ENCODE measurements at regions not wholly inside any gene's neighbourhood (a gene's known extent, or its start where the extent isn't known, plus 50 kb on each side); places are given as distances from the start of the nearest gene placed in this dataset.

DNA sequence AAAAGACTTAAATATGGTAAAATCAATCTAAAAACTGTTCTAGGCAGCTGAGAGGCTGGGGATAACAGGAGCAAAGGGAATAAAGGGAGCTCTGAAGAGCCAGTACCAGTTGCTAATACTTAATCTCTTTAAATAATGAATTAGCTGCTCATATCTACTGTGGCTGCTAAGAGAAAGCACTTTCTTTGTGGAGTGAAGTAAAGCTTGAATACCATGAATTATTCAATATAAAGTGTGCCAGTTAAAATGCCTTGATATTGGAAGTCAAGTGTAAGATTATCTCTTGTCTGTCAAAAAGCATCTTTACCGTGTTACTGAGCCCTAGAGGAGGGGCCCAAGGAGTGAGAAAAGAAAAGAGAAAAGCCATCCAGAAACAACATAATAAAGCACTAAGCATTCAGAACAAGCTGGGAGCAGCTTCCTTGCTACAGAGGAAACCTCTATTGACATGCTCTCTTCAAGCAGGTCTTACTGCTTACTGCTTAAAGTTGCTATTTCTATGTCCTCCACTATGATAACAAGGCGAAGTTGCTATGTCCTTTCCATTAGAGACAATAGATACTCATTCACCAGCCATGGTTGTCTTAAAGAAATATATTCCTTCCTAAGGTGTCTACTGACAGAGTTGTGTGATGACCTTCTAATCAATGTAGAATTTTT lies 297.4 kb downstream of the CETN3 start:
- Histone ChIP-seq H2BK20ac (ENCODE audit: low read depth, low read length) (no peak overlapping the region), H3K27me3 (ENCODE audit: control insufficient read depth, insufficient read depth, low read length) (no peaks in the 10 kb centered on the region), H3K79me1 (ENCODE audit: low read depth in 1 of 2, low read length in 2 of 2) (no peaks in the 10 kb centered on the region), H2BK5ac (ENCODE audit: low read depth, low read length, poor library complexity, severe bottlenecking) (no peak overlapping the region), H4K5ac (ENCODE audit: low read depth, low read length) (no peak overlapping the region), H3K23ac (ENCODE audit: low read depth, low read length) (no peak overlapping the region), H3K18ac (ENCODE audit: low read depth, low read length) (no peak overlapping the region), H3K4me2 (ENCODE audit: low read depth, low read length) (no peak overlapping the region), H3K56ac (ENCODE audit: extremely low read depth, insufficient read depth, low read length) (no peak overlapping the region), H2BK120ac (ENCODE audit: low read depth, low read length) (no peak overlapping the region), H3K4me1 (ENCODE audit: control insufficient read depth, insufficient read depth, low read length) (no peaks in the 10 kb centered on the region), H2AFZ (replicated peaks; ENCODE audit: low read length, poor library complexity) (no peak overlapping the region), H3K36me3 (ENCODE audit: control insufficient read depth, insufficient read depth, low read length) (no peaks in the 10 kb centered on the region), H2BK15ac (ENCODE audit: low read depth, low read length) (no peak overlapping the region), H3K14ac (replicated peaks; ENCODE audit: low read depth, low read length) (no peak overlapping the region), H4K20me1 (ENCODE audit: insufficient read depth, low read length) (no peaks in the 10 kb centered on the region), H4K91ac (ENCODE audit: insufficient read depth, low read depth, low read length) (no peak overlapping the region), H3K4me3 (ENCODE audit: insufficient read depth, low read depth, low read length) (no peak overlapping the region), H3K27ac (ENCODE audit: insufficient read depth, low read length) (no peak overlapping the region), H3K4ac (ENCODE audit: low read depth, low read length) (no peak overlapping the region), H3K9ac (ENCODE audit: low read depth, low read length) (no peak overlapping the region), H3K9me1 (ENCODE audit: insufficient read depth, low read length) (no peaks in the 10 kb centered on the region), H3K9me3 (ENCODE audit: control insufficient read depth, insufficient read depth, low read length) (peaks cover 2% of the 10 kb centered on the region; the same call in 1 of the 2 replicates), H2AK5ac (ENCODE audit: low read depth, low read length) (no peak overlapping the region), H4K8ac (ENCODE audit: low read depth in 2 of 2, low read length in 2 of 2) (no peak overlapping the region), H2AK9ac (replicated peaks; ENCODE audit: low read depth, low read length, poor library complexity) (no peak overlapping the region)
- ATAC-seq (ENCODE audit: low read depth) (no peak), DNase-seq (no peak)
- TF ChIP-seq, protein P1, sequence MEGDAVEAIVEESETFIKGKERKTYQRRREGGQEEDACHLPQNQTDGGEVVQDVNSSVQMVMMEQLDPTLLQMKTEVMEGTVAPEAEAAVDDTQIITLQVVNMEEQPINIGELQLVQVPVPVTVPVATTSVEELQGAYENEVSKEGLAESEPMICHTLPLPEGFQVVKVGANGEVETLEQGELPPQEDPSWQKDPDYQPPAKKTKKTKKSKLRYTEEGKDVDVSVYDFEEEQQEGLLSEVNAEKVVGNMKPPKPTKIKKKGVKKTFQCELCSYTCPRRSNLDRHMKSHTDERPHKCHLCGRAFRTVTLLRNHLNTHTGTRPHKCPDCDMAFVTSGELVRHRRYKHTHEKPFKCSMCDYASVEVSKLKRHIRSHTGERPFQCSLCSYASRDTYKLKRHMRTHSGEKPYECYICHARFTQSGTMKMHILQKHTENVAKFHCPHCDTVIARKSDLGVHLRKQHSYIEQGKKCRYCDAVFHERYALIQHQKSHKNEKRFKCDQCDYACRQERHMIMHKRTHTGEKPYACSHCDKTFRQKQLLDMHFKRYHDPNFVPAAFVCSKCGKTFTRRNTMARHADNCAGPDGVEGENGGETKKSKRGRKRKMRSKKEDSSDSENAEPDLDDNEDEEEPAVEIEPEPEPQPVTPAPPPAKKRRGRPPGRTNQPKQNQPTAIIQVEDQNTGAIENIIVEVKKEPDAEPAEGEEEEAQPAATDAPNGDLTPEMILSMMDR (conservative IDR thresholded peaks at IDR 0.05; ENCODE audit: low read depth, low read length) = no peak
- TF ChIP-seq NFE2L2 (IDR thresholded peaks at IDR 0.05; ENCODE audit: low read depth, low read length) (no peak), RFX5 (IDR thresholded peaks at IDR 0.05; ENCODE audit: low read depth, low read length) (no peak), MXI1 (IDR thresholded peaks at IDR 0.05; ENCODE audit: borderline replicate concordance, low read depth, low read length) (no peak)
- POLR2A ChIA-PET (ENCODE audit: unreplicated experiment) = no interaction called here
- dilution Hi-C loops (cut with HindIII; ENCODE audit: low sequenced_read_pairs, unreplicated experiment) (no loop called here), in situ Hi-C loops (cut with MboI; ENCODE audit: low sequenced_read_pairs) (no loop called here), intact Hi-C loops (cut with micrococcal nuclease) (no loop called here)
- no TSS peak for BruUV-seq (replicated peaks)
- CTCF ChIA-PET = no interaction called here
- WGBS, 2 experiments (ENCODE audit: extremely low coverage in 2 of 2, insufficient read length in 1 of 2) = no CpG with 5 or more reads among the region's 2 CpGs
